RWPE2 (cell line): ENCODE measurements at regions not wholly inside any gene's neighbourhood (a gene's known extent, or its start where the extent isn't known, plus 50 kb on each side); places are given as distances from the start of the nearest gene placed in this dataset.
"Not testable (repeated sequence)": the region's sequence is repeated elsewhere in the genome, so short reads cannot be mapped to it uniquely, and the experiment has no call there.

Experiments used
- ATAC-seq: fragments of 200-7000 bp; cut with Tn5 transposase; 3 replicates; pipeline ENCODE4 v1.9.1; 2021; ENCODE audit warnings: low read depth
- DNase-seq: peaks from one replicate; pipeline ENCODE4 v3.0.0-alpha.2; 2020; ENCODE audit warnings: low spot score
- H3K27ac ChIP-seq: fragments of 450-650 bp; 2 replicates; pipeline ENCODE4 v1.5.1; 2017; ENCODE audit warnings: mild to moderate bottlenecking; ENCODE audit not compliant: poor library complexity, severe bottlenecking
- H3K27me3 ChIP-seq: fragments of 250-450 bp; sonication (Bioruptor Pico); 2 replicates; pipeline ENCODE4 v1.5.1; 2021; ENCODE audit warnings: mild to moderate bottlenecking, moderate library complexity; ENCODE audit not compliant: insufficient read depth, poor library complexity, severe bottlenecking
- H3K36me3 ChIP-seq: fragments of 250-450 bp; sonication (Bioruptor Pico); 2 replicates; pipeline ENCODE4 v1.5.1; 2020; ENCODE audit warnings: low read depth, mild to moderate bottlenecking, moderate library complexity
- H3K4me1 ChIP-seq: fragments of 250-450 bp; sonication (Bioruptor Pico); 2 replicates; pipeline ENCODE4 v1.5.1; 2021; ENCODE audit warnings: mild to moderate bottlenecking, moderate library complexity; ENCODE audit not compliant: insufficient read depth, poor library complexity, severe bottlenecking
- H3K4me3 ChIP-seq: fragments of 250-450 bp; sonication (Bioruptor Pico); 2 replicates; pipeline ENCODE4 v1.5.1; 2021; ENCODE audit warnings: mild to moderate bottlenecking, moderate library complexity; ENCODE audit not compliant: severe bottlenecking
- H3K9me3 ChIP-seq: fragments of 250-450 bp; sonication (Bioruptor Pico); 2 replicates; pipeline ENCODE4 v1.5.1; 2021; ENCODE audit warnings: mild to moderate bottlenecking, moderate library complexity; ENCODE audit not compliant: severe bottlenecking
- CTCF ChIP-seq: fragments of 450-650 bp; IDR thresholded peaks from one replicate; pipeline ENCODE4 v1.5.1; 2017; ENCODE audit warnings: mild to moderate bottlenecking, moderate library complexity; ENCODE audit not compliant: poor library complexity, severe bottlenecking

- Histone ChIP-seq H3K9me3 (no peaks in the 10 kb centered on the region), H3K4me3 (no peak overlapping the region), H3K36me3 (no peaks in the 10 kb centered on the region), H3K4me1 (no peaks in the 10 kb centered on the region), H3K27me3 (no peaks in the 10 kb centered on the region), H3K27ac (no peak overlapping the region)
- ATAC-seq (no peak), DNase-seq (no peak)
- TF ChIP-seq CTCF, result no peak
Measured at GRCh38 chr5:157963244-157963643, 104.3 kb upstream of the CLINT1 start.

GRCh38 chr5:157962686-157963085, 103.7 kb upstream of the CLINT1 start:
- not testable (repeated sequence) for DNase-seq, H3K9me3 ChIP-seq

GRCh38 chr5:157961896-157962590, 103.1 kb upstream of the CLINT1 start:
- Histone ChIP-seq H3K27me3 (no peaks in the 10 kb centered on the region), H3K4me1 (no peaks in the 10 kb centered on the region), H3K36me3 (no peaks in the 10 kb centered on the region), H3K9me3 (no peaks in the 10 kb centered on the region), H3K4me3 (no peak overlapping the region), H3K27ac (no peak overlapping the region)
- ATAC-seq (no peak), DNase-seq (no peak)
- TF ChIP-seq CTCF, result no peak

More at GRCh38 chr5:157962686-157963085, 103.7 kb upstream of the CLINT1 start:
- not testable (repeated sequence) for H3K4me1 ChIP-seq, ATAC-seq, H3K27ac ChIP-seq, H3K27me3 ChIP-seq, H3K36me3 ChIP-seq, H3K4me3 ChIP-seq

DNA sequence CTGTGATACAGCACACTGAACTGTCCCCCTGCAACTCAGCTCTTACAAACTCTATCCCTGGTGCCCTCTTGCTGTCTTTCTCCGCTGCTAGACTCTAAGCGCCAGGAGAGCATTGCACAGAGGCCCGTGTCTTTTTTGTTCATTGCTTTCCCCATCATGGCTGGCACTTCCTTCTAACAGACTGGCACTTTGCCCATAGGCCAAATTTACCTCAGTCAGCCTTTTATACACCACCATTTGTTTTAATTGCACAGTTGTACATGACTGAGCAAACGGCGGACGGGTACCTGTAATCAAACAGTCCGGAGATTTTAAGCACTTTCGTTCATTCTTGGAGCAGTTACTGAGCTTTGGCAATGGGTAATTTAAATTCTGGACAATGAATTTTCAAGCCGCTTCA, 102.2 kb upstream of the CLINT1 start:
- Histone ChIP-seq H3K9me3 (no peaks in the 10 kb centered on the region), H3K36me3 (no peaks in the 10 kb centered on the region), H3K4me3 (no peak overlapping the region), H3K27ac (no peak overlapping the region), H3K27me3 (no peaks in the 10 kb centered on the region), H3K4me1 (no peaks in the 10 kb centered on the region)
- DNase-seq (no peak), ATAC-seq (no peak)
- no peak for TF ChIP-seq CTCF

DNA sequence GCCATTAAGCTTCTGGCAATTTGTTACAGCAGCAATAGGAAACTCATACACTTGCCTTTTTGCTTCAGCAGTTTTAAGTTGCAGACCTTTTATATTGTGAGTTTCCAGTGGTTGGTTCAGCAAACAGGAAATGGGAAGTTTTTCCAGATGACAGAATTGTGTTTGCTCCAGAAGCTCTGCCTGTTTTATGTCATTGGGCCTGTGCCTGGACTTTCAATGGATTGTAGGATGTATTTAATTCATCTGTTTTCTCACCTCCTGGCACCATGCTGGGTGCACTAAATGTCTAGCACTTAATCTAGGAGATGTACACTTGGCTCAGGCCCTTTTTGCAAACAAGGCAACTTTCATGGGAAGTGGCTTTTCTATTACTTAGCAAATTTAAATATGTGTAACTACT, 100.4 kb upstream of the CLINT1 start:
- no peak for DNase-seq
- H3K36me3 ChIP-seq, result no peaks in the 10 kb centered on the region
- ATAC-seq, result no peak
- H3K27ac ChIP-seq, result no peak overlapping the region
- TF ChIP-seq CTCF, result no peak
- H3K4me3 ChIP-seq, result no peak overlapping the region
- no peaks in the 10 kb centered on the region for H3K4me1 ChIP-seq
- H3K9me3 ChIP-seq, result no peaks in the 10 kb centered on the region
- H3K27me3 ChIP-seq, result no peaks in the 10 kb centered on the region
